Suprapubic skin (tissue), 4 donors: ENCODE measurements at regions not wholly inside any gene's neighbourhood (a gene's known extent, or its start where the extent isn't known, plus 50 kb on each side); places are given as distances from the start of the nearest gene placed in this dataset.

Experiments used
- DNase-seq, 2 donors: peaks; one replicate each; pipeline ENCODE4 v3.0.0-alpha.2; 2019; ENCODE audit warnings: low spot score in 2 of 2
- H3K27ac ChIP-seq: fragments of 200-600 bp; sonication (generic); one replicate; pipeline ENCODE4 v1.5.1; 2019
- H3K27me3 ChIP-seq: fragments of 200-600 bp; sonication (generic); one replicate; pipeline ENCODE4 v1.5.1; 2019
- H3K36me3 ChIP-seq: fragments of 200-600 bp; sonication (generic); one replicate; pipeline ENCODE4 v1.5.1; 2019
- H3K4me1 ChIP-seq: fragments of 200-600 bp; sonication (generic); one replicate; pipeline ENCODE4 v1.5.1; 2019
- H3K4me3 ChIP-seq: fragments of 200-600 bp; sonication (generic); one replicate; pipeline ENCODE4 v1.5.1; 2019; ENCODE audit warnings: mild to moderate bottlenecking
- H3K9me3 ChIP-seq: fragments of 200-600 bp; sonication (generic); one replicate; pipeline ENCODE4 v1.5.1; 2019
- EP300 ChIP-seq: sonication (generic); formaldehyde crosslinking; IDR thresholded peaks from one replicate; pipeline ENCODE4 v1.6.1; 2017; ENCODE audit warnings: antibody characterized with exemption
- POLR2A ChIP-seq, 2 donors: fragments of 450-650 bp; IDR thresholded peaks; one replicate each; pipeline ENCODE4 v1.6.1; 2017; ENCODE audit warnings: antibody characterized with exemption in 2 of 2, mild to moderate bottlenecking in 2 of 2, moderate library complexity in 2 of 2
- POLR2AphosphoS5 ChIP-seq, 3 donors: sonication (generic); formaldehyde crosslinking; IDR thresholded peaks; one replicate each; pipeline ENCODE4 v1.6.1; 2017; ENCODE audit warnings: antibody characterized with exemption in 3 of 3
- WGBS: methylation state at CpG from one replicate; pipeline ENCODE4 v1.1.5; 2018; 5-methylcytosine and 5-hydroxymethylcytosine counted together
- TF ChIP-seq, protein P1 (sequence below), 2 donors: fragments of 200-600 bp in 1 of 2; fragments of 450-650 bp in 1 of 2; sonication (generic) in 1 of 2; IDR thresholded peaks; one replicate each; pipeline ENCODE4 v1.5.1; 2016 to 2019; ENCODE audit warnings: antibody characterized with exemption in 2 of 2, mild to moderate bottlenecking in 1 of 2, moderate library complexity in 1 of 2

DNA sequence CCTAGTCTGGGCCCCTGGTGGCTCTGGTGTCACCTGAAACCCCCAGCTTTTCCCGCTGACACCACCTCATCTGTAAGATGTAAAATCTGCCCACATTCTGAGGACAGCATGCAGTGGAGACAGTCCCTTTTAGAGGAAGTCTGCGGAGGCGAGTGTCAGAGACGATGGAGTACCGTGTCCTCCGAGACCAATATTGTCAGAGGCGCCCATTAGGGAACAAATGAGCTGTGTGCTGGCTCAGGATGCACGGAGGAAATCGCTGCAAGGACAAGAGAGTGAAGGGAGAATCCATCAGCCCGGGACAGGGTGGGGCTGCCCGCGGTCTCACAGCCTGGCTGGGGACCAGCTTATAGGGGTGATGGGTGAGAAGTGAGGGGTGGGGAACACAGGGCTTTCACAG, 214.8 kb downstream of the MATN1 start:
- Histone ChIP-seq H3K9me3 (no peaks in the 10 kb centered on the region), H3K4me3 (no peak overlapping the region), H3K27me3 (peaks cover 8% of the 10 kb centered on the region), H3K27ac (no peak overlapping the region), H3K36me3 (no peaks in the 10 kb centered on the region), H3K4me1 (no peaks in the 10 kb centered on the region)
- DNase-seq, result peak in 1 of 2 donors; percentile 69
- TF ChIP-seq EP300, result no peak
- TF ChIP-seq POLR2A (IDR thresholded peaks at IDR 0.05), result no peak
- TF ChIP-seq POLR2AphosphoS5 (IDR thresholded peaks at IDR 0.05), result no peak
- TF ChIP-seq, protein P1, sequence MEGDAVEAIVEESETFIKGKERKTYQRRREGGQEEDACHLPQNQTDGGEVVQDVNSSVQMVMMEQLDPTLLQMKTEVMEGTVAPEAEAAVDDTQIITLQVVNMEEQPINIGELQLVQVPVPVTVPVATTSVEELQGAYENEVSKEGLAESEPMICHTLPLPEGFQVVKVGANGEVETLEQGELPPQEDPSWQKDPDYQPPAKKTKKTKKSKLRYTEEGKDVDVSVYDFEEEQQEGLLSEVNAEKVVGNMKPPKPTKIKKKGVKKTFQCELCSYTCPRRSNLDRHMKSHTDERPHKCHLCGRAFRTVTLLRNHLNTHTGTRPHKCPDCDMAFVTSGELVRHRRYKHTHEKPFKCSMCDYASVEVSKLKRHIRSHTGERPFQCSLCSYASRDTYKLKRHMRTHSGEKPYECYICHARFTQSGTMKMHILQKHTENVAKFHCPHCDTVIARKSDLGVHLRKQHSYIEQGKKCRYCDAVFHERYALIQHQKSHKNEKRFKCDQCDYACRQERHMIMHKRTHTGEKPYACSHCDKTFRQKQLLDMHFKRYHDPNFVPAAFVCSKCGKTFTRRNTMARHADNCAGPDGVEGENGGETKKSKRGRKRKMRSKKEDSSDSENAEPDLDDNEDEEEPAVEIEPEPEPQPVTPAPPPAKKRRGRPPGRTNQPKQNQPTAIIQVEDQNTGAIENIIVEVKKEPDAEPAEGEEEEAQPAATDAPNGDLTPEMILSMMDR (IDR thresholded peaks at IDR 0.05), result no peak
- WGBS, result 74% methylated on average over 12 of the region's 12 CpGs

DNA sequence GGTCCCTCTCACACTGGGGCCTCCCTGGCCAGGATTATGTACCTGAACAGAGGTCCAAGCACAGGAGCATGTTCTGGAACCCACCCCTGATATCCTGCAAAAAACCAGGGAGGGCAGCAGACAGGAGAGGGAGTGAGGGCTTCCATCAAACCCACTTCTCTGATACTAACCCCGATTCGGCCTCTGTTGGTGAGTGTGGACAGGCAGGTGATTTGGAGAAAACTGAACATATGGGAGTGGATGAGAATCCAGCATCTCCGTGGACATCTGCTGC, 215.3 kb downstream of the MATN1 start:
- Histone ChIP-seq H3K36me3 (no peaks in the 10 kb centered on the region), H3K4me1 (no peaks in the 10 kb centered on the region), H3K27me3 (peaks cover 8% of the 10 kb centered on the region), H3K9me3 (no peaks in the 10 kb centered on the region), H3K27ac (no peak overlapping the region), H3K4me3 (no peak overlapping the region)
- 79% methylated on average over 3 of the region's 3 CpGs for WGBS
- DNase-seq, result no peak
- no peak for TF ChIP-seq POLR2A (IDR thresholded peaks at IDR 0.05)
- no peak for TF ChIP-seq EP300
- TF ChIP-seq, protein P1 (IDR thresholded peaks at IDR 0.05), result no peak
- no peak for TF ChIP-seq POLR2AphosphoS5 (IDR thresholded peaks at IDR 0.05)

DNA sequence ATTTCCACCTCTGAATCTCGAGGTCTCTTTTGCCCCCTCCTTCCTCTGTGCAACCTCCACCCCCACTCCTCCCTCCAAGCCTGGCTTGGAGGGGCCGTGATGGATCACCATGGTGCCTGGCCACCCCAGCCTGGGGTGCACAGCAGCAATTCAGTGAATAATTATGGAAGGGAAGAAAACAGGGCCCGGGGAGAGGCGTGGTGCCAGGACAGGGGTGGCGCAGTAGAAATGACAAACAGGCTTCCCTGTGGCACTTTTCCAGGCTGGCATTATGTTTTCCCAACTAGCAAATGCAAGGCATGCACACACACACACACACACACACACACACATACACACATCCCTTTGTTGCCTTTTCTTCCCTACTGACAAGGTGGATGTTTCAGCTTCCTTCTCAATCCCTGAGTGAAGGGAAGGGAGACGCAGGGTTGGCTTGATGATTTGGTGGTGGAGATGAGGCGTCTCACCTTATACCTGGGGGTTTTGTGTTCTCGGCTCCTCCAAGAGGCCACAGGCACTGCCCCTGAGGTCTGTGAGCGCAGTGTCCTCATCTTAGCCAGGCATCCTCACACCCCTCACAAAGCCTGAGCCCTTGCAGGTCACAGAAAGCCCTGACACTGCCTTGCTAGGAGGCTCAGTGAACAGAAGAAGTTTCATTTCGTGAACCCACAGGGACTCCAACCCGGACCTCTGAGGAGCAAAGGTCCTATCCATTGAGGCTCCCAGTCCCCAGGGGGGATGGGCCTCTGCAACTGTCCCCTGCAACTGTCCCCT, 215.8 kb downstream of the MATN1 start:
- TF ChIP-seq POLR2A (IDR thresholded peaks at IDR 0.05), result no peak
- no peak for TF ChIP-seq EP300
- TF ChIP-seq, protein P1 (IDR thresholded peaks at IDR 0.05), result no peak
- TF ChIP-seq POLR2AphosphoS5 (IDR thresholded peaks at IDR 0.05), result no peak
- Histone ChIP-seq H3K4me1 (no peaks in the 10 kb centered on the region), H3K9me3 (no peaks in the 10 kb centered on the region), H3K36me3 (no peaks in the 10 kb centered on the region), H3K27me3 (peaks cover 8% of the 10 kb centered on the region), H3K4me3 (no peak overlapping the region), H3K27ac (no peak overlapping the region)
- WGBS, result 66% methylated on average over 9 of the region's 11 CpGs
- DNase-seq, result peak in 1 of 2 donors; percentile 54

DNA sequence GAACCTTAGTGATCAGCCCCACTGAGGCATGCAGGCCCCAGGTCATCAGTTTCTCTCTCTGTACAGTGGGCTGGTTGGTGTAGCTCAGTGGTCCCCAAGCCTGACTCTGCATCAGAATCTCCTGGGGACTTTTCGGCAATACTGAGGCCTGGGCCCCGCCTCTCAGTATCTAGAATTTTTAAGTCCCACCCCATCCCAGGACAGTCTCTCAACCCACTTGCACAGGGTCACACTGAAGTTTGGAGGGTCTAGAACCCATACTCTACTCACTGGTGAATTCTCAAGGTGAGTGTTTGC, 216.4 kb downstream of the MATN1 start:
- DNase-seq, result peak in 1 of 2 donors; percentile 65

DNA sequence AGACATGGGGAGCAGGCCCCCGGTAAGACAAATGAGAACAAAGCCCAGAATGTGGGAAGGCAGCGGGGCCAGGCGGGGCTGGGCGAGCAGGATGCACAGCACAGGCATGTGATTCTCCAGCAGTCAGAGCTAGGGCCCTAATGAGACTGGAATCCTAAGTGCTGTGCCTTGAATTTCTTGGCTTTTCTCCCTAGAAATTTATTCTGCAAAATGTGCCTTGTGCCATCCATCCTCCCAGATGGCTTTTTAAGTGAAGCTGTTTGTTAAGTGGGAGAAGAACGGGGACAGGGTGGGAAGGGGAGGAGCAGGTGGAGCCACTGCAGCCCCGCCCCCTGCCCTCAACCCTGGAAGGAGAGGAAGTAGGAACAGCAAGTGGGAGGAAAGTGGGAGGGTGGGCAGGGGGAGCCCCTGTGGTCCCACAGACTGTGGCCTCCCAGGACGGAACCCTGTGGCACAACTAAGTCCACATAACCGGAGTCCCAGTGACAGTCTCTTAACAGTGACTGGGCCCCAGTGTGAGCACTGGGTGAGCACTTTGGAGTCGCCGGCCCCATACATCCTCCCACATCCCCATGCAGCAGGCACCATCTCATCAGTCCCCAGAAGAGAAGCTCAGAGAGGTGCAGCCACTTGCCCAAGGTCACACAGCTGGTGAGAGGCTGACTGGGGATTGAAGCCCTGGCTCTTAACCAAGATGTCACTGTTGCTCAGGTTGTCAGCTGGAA, 216.9 kb downstream of the MATN1 start:
- no peaks in the 10 kb centered on the region for H3K4me1 ChIP-seq
- H3K9me3 ChIP-seq, result no peaks in the 10 kb centered on the region
- TF ChIP-seq EP300, result no peak
- TF ChIP-seq POLR2A (IDR thresholded peaks at IDR 0.05), result no peak
- TF ChIP-seq, protein P1 (IDR thresholded peaks at IDR 0.05), result no peak
- no peak for TF ChIP-seq POLR2AphosphoS5 (IDR thresholded peaks at IDR 0.05)
- no peak overlapping the region for H3K27ac ChIP-seq
- H3K27me3 ChIP-seq, result peaks cover 8% of the 10 kb centered on the region
- no peak overlapping the region for H3K4me3 ChIP-seq
- peak in 1 of 2 donors; percentile 34 for DNase-seq
- H3K36me3 ChIP-seq, result no peaks in the 10 kb centered on the region
- 70% methylated on average over 10 of the region's 10 CpGs for WGBS

More for the DNA sequence above, 216.4 kb downstream of the MATN1 start:
- H3K4me3 ChIP-seq, result no peak overlapping the region
- H3K36me3 ChIP-seq, result no peaks in the 10 kb centered on the region
- peaks cover 8% of the 10 kb centered on the region for H3K27me3 ChIP-seq
- H3K27ac ChIP-seq, result no peak overlapping the region
- TF ChIP-seq POLR2AphosphoS5 (IDR thresholded peaks at IDR 0.05), result no peak
- TF ChIP-seq, protein P1 (IDR thresholded peaks at IDR 0.05), result no peak
- TF ChIP-seq EP300, result no peak
- no peak for TF ChIP-seq POLR2A (IDR thresholded peaks at IDR 0.05)
- H3K9me3 ChIP-seq, result no peaks in the 10 kb centered on the region
- H3K4me1 ChIP-seq, result no peaks in the 10 kb centered on the region
- 96% methylated on average over 2 of the region's 2 CpGs for WGBS
